Occipital lobe (tissue), 1 donor: ENCODE measurements at regions not wholly inside any gene's neighbourhood (a gene's known extent, or its start where the extent isn't known, plus 50 kb on each side); places are given as distances from the start of the nearest gene placed in this dataset.
A peak's percentile ranks its signal among the peaks of the same experiment; 100 is the strongest.

Source experiments
- DNase-seq: peaks from one replicate; lab custom pipeline; 2025; lab: John Stamatoyannopoulos, UW

- DNase-seq: no peak
Measured at GRCh38 chr11:27193434-27194225, 153.0 kb downstream of the BBOX1 start.

DNA sequence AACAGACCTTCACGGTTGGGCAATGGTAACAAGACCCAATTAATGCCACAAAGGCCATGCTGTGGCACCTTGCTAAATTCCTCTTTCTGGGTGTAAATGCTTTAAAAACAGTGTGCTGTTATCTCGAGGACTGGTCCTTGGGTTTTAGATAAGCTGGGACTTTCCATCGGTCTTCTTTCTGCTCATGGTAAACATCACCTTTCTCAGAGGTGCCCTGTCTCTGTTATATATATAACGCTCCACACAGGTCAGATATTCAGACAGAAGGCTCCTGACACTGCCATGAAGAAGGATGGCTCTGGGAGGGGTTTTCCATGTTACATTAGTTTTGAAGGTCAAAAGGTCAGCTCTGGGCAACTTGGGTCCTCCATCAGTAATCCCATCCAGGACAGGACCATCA lies 151.6 kb downstream of the BBOX1 start:
- DNase-seq: no peak

- no peak for DNase-seq
Measured at GRCh38 chr11:27191639-27192038, 151.0 kb downstream of the BBOX1 start.

- no peak for DNase-seq
Measured at GRCh38 chr11:27188696-27189095, 148.1 kb downstream of the BBOX1 start.

- DNase-seq: no peak
Measured at GRCh38 chr11:27187848-27188621, 147.4 kb downstream of the BBOX1 start.

DNA sequence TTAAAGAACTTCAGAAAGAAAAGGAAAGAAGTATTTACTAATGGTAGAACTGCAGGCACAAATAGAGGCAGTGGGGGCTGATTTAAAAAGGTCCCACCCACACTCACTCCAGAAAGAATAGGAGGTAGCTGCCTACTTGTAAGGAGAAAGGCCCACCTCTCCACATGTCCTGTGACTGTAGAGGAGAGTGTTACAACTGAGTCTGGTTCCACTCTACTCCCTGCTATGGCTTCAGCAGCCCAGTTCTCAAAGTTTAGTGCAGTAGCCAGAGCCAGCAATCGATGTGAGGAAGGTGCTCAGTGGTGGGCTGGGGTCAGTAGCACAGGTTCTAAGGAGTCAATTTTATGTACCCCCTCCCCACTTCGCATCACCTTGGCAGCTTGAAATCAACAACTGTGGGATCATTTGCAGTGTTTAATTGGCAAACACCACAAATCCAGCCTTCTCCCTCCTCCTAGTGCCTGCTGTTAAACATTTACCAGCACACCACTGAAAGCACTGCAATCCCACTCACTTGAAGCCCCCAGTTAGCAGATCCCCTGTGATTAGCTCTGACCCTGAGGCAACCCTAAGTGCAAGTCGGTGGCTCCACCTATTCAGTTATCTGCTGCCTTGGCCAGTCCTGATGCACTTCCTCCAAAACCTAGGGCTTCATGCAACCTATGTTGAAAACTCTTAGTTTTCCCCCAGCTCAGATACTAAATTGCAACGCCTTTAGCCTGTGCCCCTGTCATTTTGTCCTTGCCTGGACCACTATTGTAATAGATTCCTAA lies 146.6 kb downstream of the BBOX1 start:
- DNase-seq: no peak

GRCh38 chr11:27186580-27186979 lies 146.0 kb downstream of the BBOX1 start:
- DNase-seq: no peak

- DNase-seq: no peak
Measured at GRCh38 chr11:27184458-27185312, 144.1 kb downstream of the BBOX1 start.

DNA sequence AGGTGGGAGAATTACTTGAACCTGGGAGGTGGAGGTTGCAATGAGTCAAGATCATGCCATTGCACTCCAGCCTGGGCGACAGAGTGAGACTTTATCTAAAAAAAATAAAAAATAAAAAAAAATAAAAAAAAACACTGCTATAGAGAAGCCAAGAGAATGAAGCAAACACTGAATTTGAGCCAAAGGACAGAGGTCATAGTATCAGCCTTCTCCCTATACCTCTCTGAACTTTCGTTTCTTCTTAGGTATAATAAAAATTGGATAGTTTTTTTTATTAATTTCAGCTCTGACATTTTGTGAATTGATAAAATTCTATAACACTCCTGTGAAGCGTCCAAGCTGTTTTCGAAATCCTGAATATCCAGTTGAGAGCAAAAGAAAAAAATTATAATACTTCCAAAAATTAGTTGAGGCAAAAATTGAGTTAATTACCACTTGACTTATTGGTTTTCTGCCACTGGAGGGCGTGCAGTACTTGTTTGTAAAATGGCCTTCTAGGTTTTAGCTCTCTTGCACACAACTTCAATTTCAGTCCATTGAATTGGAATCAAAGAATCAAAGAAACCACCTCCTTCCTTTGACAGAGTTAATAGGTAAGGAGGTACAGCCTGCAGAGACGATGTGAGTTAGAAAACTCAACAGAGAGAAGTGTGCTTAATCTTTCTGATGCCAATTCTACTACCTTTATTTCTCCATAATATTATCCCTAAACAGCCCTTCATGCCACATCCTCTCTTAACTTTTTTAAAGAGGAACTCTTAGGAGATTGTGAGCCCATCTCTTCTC lies 143.2 kb downstream of the BBOX1 start:
- peak; percentile 2 for DNase-seq

GRCh38 chr11:27179334-27179733 lies 138.7 kb downstream of the BBOX1 start:
- DNase-seq: no peak

DNA sequence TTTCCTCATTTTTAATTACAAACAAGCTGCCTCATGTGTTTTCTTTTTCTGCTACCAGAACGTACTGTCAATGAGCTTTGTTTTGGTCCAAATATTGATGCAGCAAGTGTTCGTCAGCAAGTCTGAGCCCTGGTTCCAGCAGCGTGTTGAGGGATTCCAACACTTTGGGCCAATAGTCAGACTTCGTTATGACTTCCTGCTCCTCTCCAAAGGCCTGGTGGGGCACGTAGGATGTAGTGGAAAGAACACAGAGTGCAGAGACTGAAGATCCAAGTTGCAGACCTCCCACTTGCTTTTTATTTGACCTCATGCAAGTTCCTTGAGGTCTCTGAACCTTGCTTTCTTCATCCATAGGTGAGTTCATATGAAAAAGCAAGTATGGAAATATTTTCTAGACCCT lies 138.2 kb downstream of the BBOX1 start:
- DNase-seq: no peak
